HG02870 (cell line): ENCODE measurements at regions not wholly inside any gene's neighbourhood (a gene's known extent, or its start where the extent isn't known, plus 50 kb on each side); places are given as distances from the start of the nearest gene placed in this dataset.
"Not testable (repeated sequence)": the region's sequence is repeated elsewhere in the genome, so short reads cannot be mapped to it uniquely, and the experiment has no call there.

Source experiments
- ATAC-seq: cut with Tn5 transposase; IDR thresholded peaks from one replicate; pipeline ENCODE4 v1.9.1; 2021; ENCODE audit warnings: mild to moderate bottlenecking, moderate library complexity; ENCODE audit not compliant: unreplicated experiment

- no peak for ATAC-seq
These were observed 420.8 kb upstream of the SPHKAP start for GRCh38 chr2:228602288-228602687.

GRCh38 chr2:228600265-228600664 is 418.8 kb upstream of the SPHKAP start:
- ATAC-seq = no peak

GRCh38 chr2:228599781-228600180 is 418.3 kb upstream of the SPHKAP start:
- ATAC-seq = no peak

- no peak for ATAC-seq
These were observed 417.8 kb upstream of the SPHKAP start for GRCh38 chr2:228599297-228599696.

- no peak for ATAC-seq
These were observed 415.5 kb upstream of the SPHKAP start for GRCh38 chr2:228597032-228597431.

- no peak for ATAC-seq
These were observed 412.5 kb upstream of the SPHKAP start for GRCh38 chr2:228594012-228594411.

GRCh38 chr2:228592925-228593324 is 411.4 kb upstream of the SPHKAP start:
- no peak for ATAC-seq

GRCh38 chr2:228590681-228591080 is 409.2 kb upstream of the SPHKAP start:
- peak; percentile 91 for ATAC-seq

- no peak for ATAC-seq
These were observed 407.6 kb upstream of the SPHKAP start for GRCh38 chr2:228589115-228589514.

- ATAC-seq = no peak
These were observed 400.2 kb upstream of the SPHKAP start for GRCh38 chr2:228581731-228582130.

GRCh38 chr2:228575897-228576296 is 394.4 kb upstream of the SPHKAP start:
- no peak for ATAC-seq

GRCh38 chr2:228568275-228568674 is 386.8 kb upstream of the SPHKAP start:
- ATAC-seq = not testable (repeated sequence)

GRCh38 chr2:228561816-228562215 is 380.3 kb upstream of the SPHKAP start:
- ATAC-seq = no peak

- ATAC-seq = no peak
These were observed 378.4 kb upstream of the SPHKAP start for GRCh38 chr2:228559774-228560415.

- no peak for ATAC-seq
These were observed 375.2 kb upstream of the SPHKAP start for GRCh38 chr2:228556717-228557116.

GRCh38 chr2:228549441-228550007 is 368.0 kb upstream of the SPHKAP start:
- ATAC-seq = no peak

- ATAC-seq = no peak
These were observed 366.7 kb upstream of the SPHKAP start for GRCh38 chr2:228548230-228548629.

GRCh38 chr2:228545748-228546145 is 364.3 kb upstream of the SPHKAP start:
- ATAC-seq = no peak

- ATAC-seq = no peak
These were observed 363.7 kb upstream of the SPHKAP start for GRCh38 chr2:228545041-228545747.

GRCh38 chr2:228543117-228543516 is 361.6 kb upstream of the SPHKAP start:
- no peak for ATAC-seq

GRCh38 chr2:228542277-228542676 is 360.8 kb upstream of the SPHKAP start:
- ATAC-seq = no peak

GRCh38 chr2:228541789-228542188 is 360.3 kb upstream of the SPHKAP start:
- no peak for ATAC-seq
